ENCODE measurements at regions not wholly inside any gene's neighbourhood (a gene's known extent, or its start where the extent isn't known, plus 50 kb on each side); places are given as distances from the start of the nearest gene placed in this dataset.
A peak's percentile ranks its signal among the peaks of the same experiment; 100 is the strongest.

- Histone ChIP-seq H3K9me3 (ENCODE audit: low read length) (no peaks in the 10 kb centered on the region), H3K36me3 (ENCODE audit: low read depth, low read length) (no peaks in the 10 kb centered on the region), H3K4me3 (ENCODE audit: low read length) (no peak overlapping the region), H4K20me1 (ENCODE audit: low read length) (no peaks in the 10 kb centered on the region), H3K4me1 (ENCODE audit: insufficient read depth, low read length) (peaks cover 39% of the 10 kb centered on the region), H3F3A (ENCODE audit: low read length, unreplicated experiment) (no peaks in the 10 kb centered on the region), H3K4me2 (ENCODE audit: low read length) (no peak overlapping the region), H3K79me2 (ENCODE audit: low read length) (no peaks in the 10 kb centered on the region), H3K27ac (ENCODE audit: low read length) (peak overlapping the region; percentile 87; the same call in 1 of the 2 replicates), H2AFZ (ENCODE audit: low read length) (peak overlapping the region; percentile 15; the same call in 1 of the 2 replicates), H3K27me3 (ENCODE audit: low read length) (no peaks in the 10 kb centered on the region), H3K9ac (ENCODE audit: low read length) (no peak overlapping the region), H3K9me2 (replicated peaks; ENCODE audit: low read length) (no peaks in the 10 kb centered on the region)
- ChIA-PET POLR2A (ENCODE audit: unreplicated experiment) (no interaction called here), CTCF (interaction anchor here (0.7 to 2.8 kb wide), 5 partner anchors 40 to 350 kb away, joined by 3 to 8 read pairs (median 4); no protein-coding TSS in a partner anchor)
- TF ChIP-seq EZH2phosphoT487 (IDR thresholded peaks at IDR 0.05; ENCODE audit: borderline replicate concordance, low read length) (no peak), CTCF (conservative IDR thresholded peaks at IDR 0.05; ENCODE audit: low read depth, low read length) (peak; percentile 84)
- intact Hi-C loops (cut with micrococcal nuclease): loop anchor here (1.0 to 5.0 kb wide), 5 partner anchors 40 to 420 kb away; no protein-coding TSS in a partner anchor
- DNase-seq (peak; percentile 85), ATAC-seq (peak; percentile 53)
- no TSS peak for BruUV-seq (replicated peaks)
Observed at GRCh38 chr7:32164341-32164996, 94.3 kb upstream of the PDE1C start.

GRCh38 chr7:32163896-32164295, 93.7 kb upstream of the PDE1C start:
- H3K4me2 ChIP-seq (ENCODE audit: low read length): peak overlapping the region; percentile 33

More at GRCh38 chr7:32163896-32164295, 93.7 kb upstream of the PDE1C start:
- intact Hi-C loops (cut with micrococcal nuclease): loop anchor here (1.0 to 5.0 kb wide), 8 partner anchors 40 to 420 kb away; no protein-coding TSS in a partner anchor
- no peaks in the 10 kb centered on the region for H3K9me3 ChIP-seq (ENCODE audit: low read length)
- no peaks in the 10 kb centered on the region for H3K9me2 ChIP-seq (replicated peaks; ENCODE audit: low read length)
- TF ChIP-seq EZH2phosphoT487 (IDR thresholded peaks at IDR 0.05; ENCODE audit: borderline replicate concordance, low read length): no peak
- no peak for TF ChIP-seq CTCF (conservative IDR thresholded peaks at IDR 0.05; ENCODE audit: low read depth, low read length)
- TF ChIP-seq EZH2 (IDR thresholded peaks at IDR 0.05; ENCODE audit: low read length, unreplicated experiment): no peak
- peak overlapping the region; percentile 17; the same call in 1 of the 2 replicates for H3K9ac ChIP-seq (ENCODE audit: low read length)
- POLR2A ChIA-PET (ENCODE audit: unreplicated experiment): no interaction called here
- no peaks in the 10 kb centered on the region for H4K20me1 ChIP-seq (ENCODE audit: low read length)
- no peaks in the 10 kb centered on the region for H3K79me2 ChIP-seq (ENCODE audit: low read length)
- CTCF ChIA-PET: interaction anchor here (0.6 to 2.8 kb wide), 7 partner anchors 12 to 420 kb away, joined by 3 to 8 read pairs (median 4); no protein-coding TSS in a partner anchor
- no peak overlapping the region for H2AFZ ChIP-seq (ENCODE audit: low read length)
- DNase-seq (no peak), ATAC-seq (no peak)
- H3K36me3 ChIP-seq (ENCODE audit: low read depth, low read length): no peaks in the 10 kb centered on the region
- BruUV-seq (replicated peaks): no TSS peak
- no peak overlapping the region for H3K4me3 ChIP-seq (ENCODE audit: low read length)
- no peaks in the 10 kb centered on the region for H3K27me3 ChIP-seq (ENCODE audit: low read length)
- peak overlapping the region; percentile 87 for H3K27ac ChIP-seq (ENCODE audit: low read length)
- peaks cover 44% of the 10 kb centered on the region for H3K4me1 ChIP-seq (ENCODE audit: insufficient read depth, low read length)
- H3F3A ChIP-seq (ENCODE audit: low read length, unreplicated experiment): no peaks in the 10 kb centered on the region

Data from PC-3 (cell line).